ENCODE measurements at regions not wholly inside any gene's neighbourhood (a gene's known extent, or its start where the extent isn't known, plus 50 kb on each side); places are given as distances from the start of the nearest gene placed in this dataset.

GRCh38 chr5:166398131-166398530, 1893.3 kb upstream of the WWC1 start:
- DNase-seq (ENCODE audit: low read depth): no peak

GRCh38 chr5:166399781-166400180, 1891.7 kb upstream of the WWC1 start:
- no peak for DNase-seq (ENCODE audit: low read depth)

GRCh38 chr5:166401391-166401790, 1890.1 kb upstream of the WWC1 start:
- DNase-seq (ENCODE audit: low read depth): no peak

GRCh38 chr5:166412191-166412590, 1879.3 kb upstream of the WWC1 start:
- no peak for DNase-seq (ENCODE audit: low read depth)

GRCh38 chr5:166427211-166427610, 1864.2 kb upstream of the WWC1 start:
- DNase-seq (ENCODE audit: low read depth): no peak

- DNase-seq (ENCODE audit: low read depth): no peak
These were observed 1863.1 kb upstream of the WWC1 start for GRCh38 chr5:166428264-166428803.

- no peak for DNase-seq (ENCODE audit: low read depth)
These were observed 1860.7 kb upstream of the WWC1 start for GRCh38 chr5:166430491-166431319.

- no peak for DNase-seq (ENCODE audit: low read depth)
These were observed 1860.0 kb upstream of the WWC1 start for GRCh38 chr5:166431456-166431855.

- DNase-seq (ENCODE audit: low read depth): no peak
These were observed 1857.8 kb upstream of the WWC1 start for GRCh38 chr5:166433679-166434078.

- DNase-seq (ENCODE audit: low read depth): no peak
These were observed 1854.6 kb upstream of the WWC1 start for GRCh38 chr5:166436872-166437271.

- DNase-seq (ENCODE audit: low read depth): no peak
These were observed 1805.1 kb upstream of the WWC1 start for GRCh38 chr5:166486348-166486747.

- no peak for DNase-seq (ENCODE audit: low read depth)
These were observed 1802.9 kb upstream of the WWC1 start for GRCh38 chr5:166488560-166488959.

GRCh38 chr5:166493040-166493439, 1798.4 kb upstream of the WWC1 start:
- DNase-seq (ENCODE audit: low read depth): no peak

- no peak for DNase-seq (ENCODE audit: low read depth)
These were observed 1797.8 kb upstream of the WWC1 start for GRCh38 chr5:166493612-166494011.

- DNase-seq (ENCODE audit: low read depth): no peak
These were observed 1793.8 kb upstream of the WWC1 start for GRCh38 chr5:166497496-166498104.

- no peak for DNase-seq (ENCODE audit: low read depth)
These were observed 1791.8 kb upstream of the WWC1 start for GRCh38 chr5:166499447-166500240.

- DNase-seq (ENCODE audit: low read depth): no peak
These were observed 1787.9 kb upstream of the WWC1 start for GRCh38 chr5:166503506-166503905.

GRCh38 chr5:166505067-166505466, 1786.4 kb upstream of the WWC1 start:
- no peak for DNase-seq (ENCODE audit: low read depth)

GRCh38 chr5:166505544-166505943, 1785.9 kb upstream of the WWC1 start:
- no peak for DNase-seq (ENCODE audit: low read depth)

- no peak for DNase-seq (ENCODE audit: low read depth)
These were observed 1783.5 kb upstream of the WWC1 start for GRCh38 chr5:166507810-166508425.

- no peak for DNase-seq (ENCODE audit: low read depth)
These were observed 1782.4 kb upstream of the WWC1 start for GRCh38 chr5:166509085-166509484.

GRCh38 chr5:166517976-166518375, 1773.5 kb upstream of the WWC1 start:
- DNase-seq (ENCODE audit: low read depth): no peak

Measured in GM04504 (cell line).